Activated B cell treated with CpG ODN at 0.5 μM for 24 hours (primary cell): ENCODE measurements at regions not wholly inside any gene's neighbourhood (a gene's known extent, or its start where the extent isn't known, plus 50 kb on each side); places are given as distances from the start of the nearest gene placed in this dataset.

ENCODE experiments used
- ATAC-seq: fragments of 200-7000 bp; cut with Tn5 transposase; one replicate; pipeline ENCODE4 v1.10.0; 2021; ENCODE audit warnings: low read depth, mild to moderate bottlenecking, moderate library complexity
- CTCF ChIA-PET: fragments of 350-600 bp; sonication (Branson Sonifier 250); formaldehyde crosslinking; loops from one replicate; lab custom pipeline; 2021; ENCODE audit warnings: antibody characterized with exemption; lab: Charles Lee
- POLR2A ChIA-PET: fragments of 350-600 bp; sonication (Branson Sonifier 250); formaldehyde crosslinking; loops from one replicate; lab custom pipeline; 2021; ENCODE audit warnings: antibody characterized with exemption; lab: Charles Lee
- DNase-seq: peaks from one replicate; pipeline ENCODE4 v3.0.0; 2022
- H3K27ac Mint-ChIP-seq: one replicate; pipeline ENCODE4 v1.8.0; 2020; ENCODE audit warnings: mixed read lengths
- H3K27me3 Mint-ChIP-seq: one replicate; pipeline ENCODE4 v1.8.0; 2021; ENCODE audit warnings: mixed read lengths
- H3K36me3 Mint-ChIP-seq: one replicate; pipeline ENCODE4 v1.8.0; 2021; ENCODE audit warnings: low read depth, mixed read lengths
- H3K4me1 Mint-ChIP-seq: one replicate; pipeline ENCODE4 v1.8.0; 2021; ENCODE audit warnings: mixed read lengths
- H3K4me3 Mint-ChIP-seq: one replicate; pipeline ENCODE4 v1.8.0; 2020; ENCODE audit warnings: mild to moderate bottlenecking, mixed read lengths
- H3K9me3 Mint-ChIP-seq: one replicate; pipeline ENCODE4 v1.8.0; 2020; ENCODE audit warnings: mixed read lengths
- CTCF ChIP-seq: fragments of 200-600 bp; IDR thresholded peaks from one replicate; pipeline ENCODE4 v1.8.0; 2022; ENCODE audit warnings: antibody characterized with exemption, mild to moderate bottlenecking
- intact Hi-C: fragments of 100-400 bp; cut with micrococcal nuclease; formaldehyde crosslinking; loops from one replicate; pipeline ENCODE4 v1.15.1; 2024

GRCh38 chr5:124262470-124262869 is 484.0 kb downstream of the ZNF608 start:
- ChIA-PET POLR2A (no interaction called here), CTCF (no interaction called here)
- no peak for TF ChIP-seq CTCF
- no peaks in the 10 kb centered on the region for H3K36me3 Mint-ChIP-seq
- no peak for DNase-seq
- ATAC-seq, result no peak
- no peaks in the 10 kb centered on the region for H3K27me3 Mint-ChIP-seq
- no peak overlapping the region for H3K4me3 Mint-ChIP-seq
- H3K27ac Mint-ChIP-seq, result no peak overlapping the region
- intact Hi-C loops, result no loop called here
- H3K4me1 Mint-ChIP-seq, result no peaks in the 10 kb centered on the region
- H3K9me3 Mint-ChIP-seq, result no peaks in the 10 kb centered on the region

GRCh38 chr5:124261848-124262247 is 484.6 kb downstream of the ZNF608 start:
- intact Hi-C loops, result no loop called here
- ATAC-seq (no peak), DNase-seq (no peak)

GRCh38 chr5:124260921-124261515 is 485.4 kb downstream of the ZNF608 start:
- intact Hi-C loops, result no loop called here
- no peak overlapping the region for H3K4me3 Mint-ChIP-seq
- no peak overlapping the region for H3K27ac Mint-ChIP-seq
- ATAC-seq, result no peak
- no peaks in the 10 kb centered on the region for H3K27me3 Mint-ChIP-seq
- ChIA-PET CTCF (no interaction called here), POLR2A (no interaction called here)
- DNase-seq, result no peak
- no peaks in the 10 kb centered on the region for H3K4me1 Mint-ChIP-seq
- H3K9me3 Mint-ChIP-seq, result peaks cover 10% of the 10 kb centered on the region
- no peaks in the 10 kb centered on the region for H3K36me3 Mint-ChIP-seq
- no peak for TF ChIP-seq CTCF

More at GRCh38 chr5:124261848-124262247, 484.6 kb downstream of the ZNF608 start:
- H3K27me3 Mint-ChIP-seq, result no peaks in the 10 kb centered on the region
- H3K4me1 Mint-ChIP-seq, result no peaks in the 10 kb centered on the region
- no peaks in the 10 kb centered on the region for H3K36me3 Mint-ChIP-seq
- CTCF ChIA-PET, result no interaction called here
- TF ChIP-seq CTCF, result no peak
- POLR2A ChIA-PET, result no interaction called here
- no peak overlapping the region for H3K27ac Mint-ChIP-seq
- H3K9me3 Mint-ChIP-seq, result peaks cover 2% of the 10 kb centered on the region
- no peak overlapping the region for H3K4me3 Mint-ChIP-seq

- ChIA-PET CTCF (no interaction called here), POLR2A (interaction anchor here (0.6 kb wide), 1 partner anchor 728 kb away, joined by 3 read pairs; no protein-coding TSS in a partner anchor)
- no peak for TF ChIP-seq CTCF
- Mint-ChIP-seq H3K36me3 (peaks cover 2% of the 10 kb centered on the region), H3K4me3 (no peak overlapping the region), H3K9me3 (peaks cover 21% of the 10 kb centered on the region), H3K4me1 (no peaks in the 10 kb centered on the region), H3K27ac (no peak overlapping the region), H3K27me3 (no peaks in the 10 kb centered on the region)
- ATAC-seq, result no peak
- intact Hi-C loops, result no loop called here
- no peak for DNase-seq
Measured at GRCh38 chr5:124259017-124259416, 487.4 kb downstream of the ZNF608 start.

GRCh38 chr5:124257048-124257447 is 489.4 kb downstream of the ZNF608 start:
- peaks cover 2% of the 10 kb centered on the region for H3K36me3 Mint-ChIP-seq
- no peak overlapping the region for H3K27ac Mint-ChIP-seq
- intact Hi-C loops, result no loop called here
- H3K9me3 Mint-ChIP-seq, result peaks cover 21% of the 10 kb centered on the region
- TF ChIP-seq CTCF, result no peak
- ATAC-seq (no peak), DNase-seq (no peak)
- ChIA-PET POLR2A (no interaction called here), CTCF (no interaction called here)
- no peaks in the 10 kb centered on the region for H3K4me1 Mint-ChIP-seq
- no peaks in the 10 kb centered on the region for H3K27me3 Mint-ChIP-seq
- no peak overlapping the region for H3K4me3 Mint-ChIP-seq
